CD4-positive, alpha-beta T cell (primary cell): ENCODE measurements at regions not wholly inside any gene's neighbourhood (a gene's known extent, or its start where the extent isn't known, plus 50 kb on each side); places are given as distances from the start of the nearest gene placed in this dataset.

Experiments used
- ATAC-seq: fragments of 200-7000 bp; cut with Tn5 transposase; one replicate; pipeline ENCODE4 v1.10.0; 2022; ENCODE audit warnings: mild to moderate bottlenecking; ENCODE audit not compliant: poor library complexity
- CTCF ChIA-PET: fragments of 350-600 bp; sonication (Branson Sonifier 250); formaldehyde crosslinking; loops from one replicate; lab custom pipeline; 2021; ENCODE audit warnings: antibody characterized with exemption, inconsistent platforms; lab: Charles Lee
- POLR2A ChIA-PET: fragments of 350-600 bp; sonication (Branson Sonifier 250); formaldehyde crosslinking; loops from one replicate; lab custom pipeline; 2021; ENCODE audit warnings: antibody characterized with exemption, inconsistent platforms; lab: Charles Lee
- DNase-seq, 14 experiments: peaks; one replicate each; pipeline ENCODE4 v3.0.0-alpha.2; 2013 to 2020; ENCODE audit warnings: mixed read lengths in 2 of 14
- H3K27ac ChIP-seq, 2 donors: one replicate each; pipeline versions ENCODE4 v1.5.1 to v1.7.0; 2013; ENCODE audit warnings: low read length in 2 of 2, low read depth in 1 of 2, mild to moderate bottlenecking in 1 of 2
- H3K27me3 ChIP-seq, 2 experiments: 1 replicate in 1 of 2; 2 replicates in 1 of 2; pipeline versions ENCODE4 v1.6.1 to v1.7.0; 2013; ENCODE audit warnings: low read length in 2 of 2, control low read depth in 1 of 2, mild to moderate bottlenecking in 1 of 2, moderate library complexity in 1 of 2; ENCODE audit not compliant: insufficient read depth in 2 of 2, control insufficient read depth in 1 of 2
- H3K36me3 ChIP-seq: one replicate; pipeline ENCODE4 v1.6.1; 2013; ENCODE audit warnings: low read length, control low read depth; ENCODE audit not compliant: insufficient read depth
- H3K4me1 ChIP-seq: one replicate; pipeline ENCODE4 v1.6.1; 2013; ENCODE audit warnings: low read length, control low read depth; ENCODE audit not compliant: insufficient read depth
- H3K4me3 ChIP-seq: one replicate; pipeline ENCODE4 v1.5.1; 2013; ENCODE audit warnings: mild to moderate bottlenecking, low read length, moderate library complexity
- H3K9me3 ChIP-seq, 2 experiments: 1 replicate in 1 of 2; 2 replicates in 1 of 2; pipeline versions ENCODE4 v1.6.1 to v1.7.0; 2013; ENCODE audit warnings: low read length in 2 of 2, mild to moderate bottlenecking in 2 of 2, control low read depth in 1 of 2, moderate library complexity in 1 of 2; ENCODE audit not compliant: control insufficient read depth in 1 of 2, insufficient read depth in 1 of 2
- H3K27ac Mint-ChIP-seq: one replicate; pipeline ENCODE4 v1.8.0; 2020; ENCODE audit warnings: mixed read lengths
- H3K27me3 Mint-ChIP-seq: one replicate; pipeline ENCODE4 v1.8.0; 2021; ENCODE audit warnings: mixed read lengths
- H3K36me3 Mint-ChIP-seq: one replicate; pipeline ENCODE4 v1.8.0; 2021; ENCODE audit warnings: low read depth, mixed read lengths
- H3K4me1 Mint-ChIP-seq: one replicate; pipeline ENCODE4 v1.8.0; 2021; ENCODE audit warnings: low read depth, mixed read lengths
- H3K4me3 Mint-ChIP-seq: one replicate; pipeline ENCODE4 v1.8.0; 2020; ENCODE audit warnings: mild to moderate bottlenecking, mixed read lengths
- H3K9me3 Mint-ChIP-seq: one replicate; pipeline ENCODE4 v1.8.0; 2020; ENCODE audit warnings: mixed read lengths
- CTCF ChIP-seq: fragments of 200-600 bp; IDR thresholded peaks from one replicate; pipeline ENCODE4 v1.8.0; 2022; ENCODE audit warnings: antibody characterized with exemption, mild to moderate bottlenecking
- intact Hi-C, 2 experiments: fragments of 100-400 bp; cut with DNase I in 1 of 2; cut with micrococcal nuclease in 1 of 2; formaldehyde crosslinking; loops; one replicate each; pipeline versions ENCODE4 v1.15.1 to v1.9.0; 2023 to 2025; cut with DNase I, micrococcal nuclease

- Mint-ChIP-seq H3K27me3 (no peaks in the 10 kb centered on the region), H3K36me3 (no peaks in the 10 kb centered on the region), H3K9me3 (no peaks in the 10 kb centered on the region), H3K27ac (no peak overlapping the region), H3K4me1 (peaks cover 4% of the 10 kb centered on the region), H3K4me3 (no peak overlapping the region)
- ChIA-PET CTCF (no interaction called here), POLR2A (no interaction called here)
- TF ChIP-seq CTCF, result no peak
- no peak overlapping the region for H3K4me3 ChIP-seq
- intact Hi-C loops, result no loop called here
- no peaks in the 10 kb centered on the region for H3K9me3 ChIP-seq
- no peaks in the 10 kb centered on the region for H3K36me3 ChIP-seq
- ATAC-seq (no peak), DNase-seq (no peak)
- no peak overlapping the region for H3K27ac ChIP-seq
- H3K27me3 ChIP-seq, result no peaks in the 10 kb centered on the region
- H3K4me1 ChIP-seq, result no peaks in the 10 kb centered on the region
Observed at GRCh38 chr2:7131261-7131660, 214.0 kb downstream of the RNF144A start.

GRCh38 chr2:7132753-7133152 lies 215.5 kb downstream of the RNF144A start:
- H3K36me3 ChIP-seq, result no peaks in the 10 kb centered on the region
- no peaks in the 10 kb centered on the region for H3K9me3 Mint-ChIP-seq
- no peak overlapping the region for H3K4me3 Mint-ChIP-seq
- peaks cover 4% of the 10 kb centered on the region for H3K4me1 Mint-ChIP-seq
- H3K36me3 Mint-ChIP-seq, result no peaks in the 10 kb centered on the region
- H3K27ac Mint-ChIP-seq, result no peak overlapping the region
- H3K27ac ChIP-seq, result no peak overlapping the region
- no peaks in the 10 kb centered on the region for H3K9me3 ChIP-seq
- ATAC-seq (no peak), DNase-seq (no peak)
- no peaks in the 10 kb centered on the region for H3K27me3 ChIP-seq
- ChIA-PET POLR2A (no interaction called here), CTCF (no interaction called here)
- H3K4me3 ChIP-seq, result no peak overlapping the region
- no peak for TF ChIP-seq CTCF
- H3K27me3 Mint-ChIP-seq, result no peaks in the 10 kb centered on the region
- intact Hi-C loops, result no loop called here
- H3K4me1 ChIP-seq, result no peaks in the 10 kb centered on the region

- Mint-ChIP-seq H3K4me3 (no peak overlapping the region), H3K27ac (no peak overlapping the region), H3K9me3 (no peaks in the 10 kb centered on the region), H3K4me1 (peaks cover 1% of the 10 kb centered on the region), H3K27me3 (no peaks in the 10 kb centered on the region), H3K36me3 (no peaks in the 10 kb centered on the region)
- Histone ChIP-seq H3K4me3 (no peak overlapping the region), H3K27ac (no peak overlapping the region), H3K4me1 (no peaks in the 10 kb centered on the region), H3K27me3 (no peaks in the 10 kb centered on the region), H3K36me3 (no peaks in the 10 kb centered on the region), H3K9me3 (no peaks in the 10 kb centered on the region)
- TF ChIP-seq CTCF, result no peak
- ATAC-seq (no peak), DNase-seq (peak in 1 of 14 experiments; percentile 4)
- CTCF ChIA-PET, result no interaction called here
- intact Hi-C loops, result no loop called here
- POLR2A ChIA-PET, result no interaction called here
Observed at GRCh38 chr2:7133521-7133920, 216.3 kb downstream of the RNF144A start.
